ENCODE measurements at regions not wholly inside any gene's neighbourhood (a gene's known extent, or its start where the extent isn't known, plus 50 kb on each side); places are given as distances from the start of the nearest gene placed in this dataset.

GRCh38 chr2:35172687-35173086 is 1182.9 kb upstream of the CRIM1 start:
- no peaks in the 10 kb centered on the region for H3K4me1 ChIP-seq (ENCODE audit: control insufficient read depth in 5 of 5, insufficient read depth in 5 of 5, low read length in 5 of 5)
- 35 to 52% methylated on average over 2 of the region's 2 CpGs for WGBS, 2 donors
- H3K9ac ChIP-seq (ENCODE audit: insufficient read depth in 1 of 2, low read length in 2 of 2), result no peak overlapping the region
- no peaks in the 10 kb centered on the region for H3K9me3 ChIP-seq (ENCODE audit: control insufficient read depth in 4 of 4, insufficient read depth in 3 of 4, low read length in 3 of 4)
- no peak overlapping the region for H3K4me3 ChIP-seq
- no peak for TF ChIP-seq CTCF (IDR thresholded peaks at IDR 0.05; ENCODE audit: control extremely low read depth, extremely low read depth)
- H3K27me3 ChIP-seq (ENCODE audit: control insufficient read depth in 3 of 3, insufficient read depth in 3 of 3, low read length in 2 of 3), result no peaks in the 10 kb centered on the region
- H3K27ac ChIP-seq (ENCODE audit: low read depth in 1 of 2, low read length in 1 of 2), result no peak overlapping the region
- DNase-seq, result no peak
- ATAC-seq (ENCODE audit: insufficient read depth, low FRiP score), result no peak
- no peaks in the 10 kb centered on the region for H3K36me3 ChIP-seq (ENCODE audit: control insufficient read depth in 4 of 4, insufficient read depth in 4 of 4, low read length in 4 of 4)

GRCh38 chr2:35168351-35168750 is 1187.2 kb upstream of the CRIM1 start:
- no peaks in the 10 kb centered on the region for H3K9me3 ChIP-seq (ENCODE audit: control insufficient read depth in 4 of 4, insufficient read depth in 3 of 4, low read length in 3 of 4)
- DNase-seq, result no peak
- H3K9ac ChIP-seq (ENCODE audit: insufficient read depth in 1 of 2, low read length in 2 of 2), result no peak overlapping the region
- H3K27me3 ChIP-seq (ENCODE audit: control insufficient read depth in 3 of 3, insufficient read depth in 3 of 3, low read length in 2 of 3), result no peaks in the 10 kb centered on the region
- H3K4me3 ChIP-seq, result no peak overlapping the region
- ATAC-seq (ENCODE audit: insufficient read depth, low FRiP score), result no peak
- no peak overlapping the region for H3K27ac ChIP-seq (ENCODE audit: low read depth in 1 of 2, low read length in 1 of 2)
- TF ChIP-seq CTCF (IDR thresholded peaks at IDR 0.05; ENCODE audit: control extremely low read depth, extremely low read depth), result no peak
- H3K36me3 ChIP-seq (ENCODE audit: control insufficient read depth in 4 of 4, insufficient read depth in 4 of 4, low read length in 4 of 4), result no peaks in the 10 kb centered on the region
- H3K4me1 ChIP-seq (ENCODE audit: control insufficient read depth in 5 of 5, insufficient read depth in 5 of 5, low read length in 5 of 5), result no peaks in the 10 kb centered on the region

DNA sequence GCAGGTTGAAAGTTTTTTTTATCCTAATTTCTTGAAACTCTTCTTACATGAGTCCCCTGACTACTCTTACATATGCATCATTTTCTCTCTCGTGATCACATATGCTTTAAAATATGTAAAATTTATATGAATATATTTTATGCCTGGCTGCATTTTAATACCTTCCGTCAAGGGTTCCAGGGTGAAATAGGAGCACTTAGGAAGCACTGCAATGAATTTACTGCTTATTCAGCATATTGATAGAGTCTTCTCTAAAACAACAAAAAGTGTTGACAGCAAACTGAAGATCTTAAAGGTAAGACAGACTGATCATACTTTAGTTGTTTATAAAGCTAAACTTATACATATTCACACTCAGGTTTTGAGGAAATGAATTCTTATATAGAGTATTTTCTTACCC is 1191.6 kb upstream of the CRIM1 start:
- DNase-seq (no peak), ATAC-seq (ENCODE audit: insufficient read depth, low FRiP score) (no peak)
- Histone ChIP-seq H3K4me3 (no peak overlapping the region), H3K9ac (ENCODE audit: insufficient read depth in 1 of 2, low read length in 2 of 2) (no peak overlapping the region), H3K9me3 (ENCODE audit: control insufficient read depth in 4 of 4, insufficient read depth in 3 of 4, low read length in 3 of 4) (no peaks in the 10 kb centered on the region), H3K27ac (ENCODE audit: low read depth in 1 of 2, low read length in 1 of 2) (no peak overlapping the region), H3K4me1 (ENCODE audit: control insufficient read depth in 5 of 5, insufficient read depth in 5 of 5, low read length in 5 of 5) (no peaks in the 10 kb centered on the region), H3K27me3 (ENCODE audit: control insufficient read depth in 3 of 3, insufficient read depth in 3 of 3, low read length in 2 of 3) (no peaks in the 10 kb centered on the region), H3K36me3 (ENCODE audit: control insufficient read depth in 4 of 4, insufficient read depth in 4 of 4, low read length in 4 of 4) (no peaks in the 10 kb centered on the region)
- no peak for TF ChIP-seq CTCF (IDR thresholded peaks at IDR 0.05; ENCODE audit: control extremely low read depth, extremely low read depth)
- 85 to 89% methylated on average over 2 of the region's 2 CpGs for WGBS, 2 donors

DNA sequence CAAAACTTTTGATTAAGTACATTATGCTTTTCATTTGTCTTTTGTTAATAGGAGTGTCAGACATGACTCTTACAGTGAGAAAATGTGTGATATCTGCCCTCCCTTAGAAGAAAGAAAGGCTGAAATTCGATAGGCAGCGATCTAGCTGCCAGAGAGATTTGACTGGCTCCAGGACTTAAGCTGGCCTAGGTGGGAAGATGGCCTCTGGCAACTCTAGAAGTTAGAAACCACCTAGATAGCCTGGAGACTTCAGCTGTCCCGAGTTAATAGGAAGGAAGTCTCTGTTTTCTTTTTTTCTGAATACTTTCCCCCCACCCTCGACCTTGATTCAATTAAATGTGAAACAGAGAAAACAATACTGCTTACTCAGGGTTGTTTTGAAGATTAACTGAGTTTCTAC is 1194.7 kb upstream of the CRIM1 start:
- Histone ChIP-seq H3K9me3 (ENCODE audit: control insufficient read depth in 4 of 4, insufficient read depth in 3 of 4, low read length in 3 of 4) (no peaks in the 10 kb centered on the region), H3K27ac (ENCODE audit: low read depth in 1 of 2, low read length in 1 of 2) (no peak overlapping the region), H3K4me1 (ENCODE audit: control insufficient read depth in 5 of 5, insufficient read depth in 5 of 5, low read length in 5 of 5) (no peaks in the 10 kb centered on the region), H3K9ac (ENCODE audit: insufficient read depth in 1 of 2, low read length in 2 of 2) (no peak overlapping the region), H3K27me3 (ENCODE audit: control insufficient read depth in 3 of 3, insufficient read depth in 3 of 3, low read length in 2 of 3) (no peaks in the 10 kb centered on the region), H3K4me3 (no peak overlapping the region), H3K36me3 (ENCODE audit: control insufficient read depth in 4 of 4, insufficient read depth in 4 of 4, low read length in 4 of 4) (no peaks in the 10 kb centered on the region)
- no peak for TF ChIP-seq CTCF (IDR thresholded peaks at IDR 0.05; ENCODE audit: control extremely low read depth, extremely low read depth)
- DNase-seq (no peak), ATAC-seq (ENCODE audit: insufficient read depth, low FRiP score) (no peak)
- WGBS, 2 donors, result 53 to 57% methylated on average over 4 of the region's 4 CpGs

Measured in lung (tissue), 11 donors.